ENCODE measurements at regions not wholly inside any gene's neighbourhood (a gene's known extent, or its start where the extent isn't known, plus 50 kb on each side); places are given as distances from the start of the nearest gene placed in this dataset.

- no peak overlapping the region for H3K4me3 ChIP-seq (ENCODE audit: severe bottlenecking)
- H3K27me3 ChIP-seq (ENCODE audit: insufficient read depth, poor library complexity, severe bottlenecking): peaks cover 59% of the 10 kb centered on the region
- no peak for TF ChIP-seq CTCF (IDR thresholded peaks at IDR 0.05; ENCODE audit: poor library complexity, severe bottlenecking)
- H3K9me3 ChIP-seq (ENCODE audit: severe bottlenecking): no peaks in the 10 kb centered on the region
- H3K4me1 ChIP-seq (ENCODE audit: insufficient read depth, poor library complexity, severe bottlenecking): no peaks in the 10 kb centered on the region
- DNase-seq (ENCODE audit: low spot score): no peak
- H3K36me3 ChIP-seq (ENCODE audit: low read depth): no peaks in the 10 kb centered on the region
- H3K27ac ChIP-seq (ENCODE audit: poor library complexity, severe bottlenecking): no peak overlapping the region
- ATAC-seq (ENCODE audit: low read depth): no peak
Measured at GRCh38 chr1:181312946-181313345, 170.4 kb upstream of the CACNA1E start.

GRCh38 chr1:181313466-181313865 lies 169.9 kb upstream of the CACNA1E start:
- no peak for ATAC-seq (ENCODE audit: low read depth)

GRCh38 chr1:181314010-181314409 lies 169.3 kb upstream of the CACNA1E start:
- Histone ChIP-seq H3K36me3 (ENCODE audit: low read depth) (no peaks in the 10 kb centered on the region), H3K27ac (ENCODE audit: poor library complexity, severe bottlenecking) (no peak overlapping the region), H3K4me3 (ENCODE audit: severe bottlenecking) (no peak overlapping the region), H3K27me3 (ENCODE audit: insufficient read depth, poor library complexity, severe bottlenecking) (peaks cover 69% of the 10 kb centered on the region), H3K4me1 (ENCODE audit: insufficient read depth, poor library complexity, severe bottlenecking) (no peaks in the 10 kb centered on the region), H3K9me3 (ENCODE audit: severe bottlenecking) (no peaks in the 10 kb centered on the region)
- ATAC-seq (ENCODE audit: low read depth) (0 out of 3 replicates have a peak, but pooled peaks have one; percentile 29), DNase-seq (ENCODE audit: low spot score) (no peak)
- no peak for TF ChIP-seq CTCF (IDR thresholded peaks at IDR 0.05; ENCODE audit: poor library complexity, severe bottlenecking)

More at GRCh38 chr1:181313466-181313865, 169.9 kb upstream of the CACNA1E start:
- H3K27ac ChIP-seq (ENCODE audit: poor library complexity, severe bottlenecking): no peak overlapping the region
- no peak for DNase-seq (ENCODE audit: low spot score)
- H3K27me3 ChIP-seq (ENCODE audit: insufficient read depth, poor library complexity, severe bottlenecking): peaks cover 64% of the 10 kb centered on the region
- no peaks in the 10 kb centered on the region for H3K36me3 ChIP-seq (ENCODE audit: low read depth)
- no peak for TF ChIP-seq CTCF (IDR thresholded peaks at IDR 0.05; ENCODE audit: poor library complexity, severe bottlenecking)
- no peaks in the 10 kb centered on the region for H3K9me3 ChIP-seq (ENCODE audit: severe bottlenecking)
- no peak overlapping the region for H3K4me3 ChIP-seq (ENCODE audit: severe bottlenecking)
- H3K4me1 ChIP-seq (ENCODE audit: insufficient read depth, poor library complexity, severe bottlenecking): no peaks in the 10 kb centered on the region

- no peak for ATAC-seq (ENCODE audit: low read depth)
- H3K9me3 ChIP-seq (ENCODE audit: severe bottlenecking): no peaks in the 10 kb centered on the region
- H3K4me1 ChIP-seq (ENCODE audit: insufficient read depth, poor library complexity, severe bottlenecking): no peaks in the 10 kb centered on the region
- no peaks in the 10 kb centered on the region for H3K36me3 ChIP-seq (ENCODE audit: low read depth)
- DNase-seq (ENCODE audit: low spot score): no peak
- peaks cover 79% of the 10 kb centered on the region for H3K27me3 ChIP-seq (ENCODE audit: insufficient read depth, poor library complexity, severe bottlenecking)
- H3K27ac ChIP-seq (ENCODE audit: poor library complexity, severe bottlenecking): no peak overlapping the region
- no peak overlapping the region for H3K4me3 ChIP-seq (ENCODE audit: severe bottlenecking)
- TF ChIP-seq CTCF (IDR thresholded peaks at IDR 0.05; ENCODE audit: poor library complexity, severe bottlenecking): no peak
Measured at GRCh38 chr1:181314959-181315358, 168.4 kb upstream of the CACNA1E start.

GRCh38 chr1:181317261-181317930 lies 165.9 kb upstream of the CACNA1E start:
- H3K27me3 ChIP-seq (ENCODE audit: insufficient read depth, poor library complexity, severe bottlenecking): peaks cover 83% of the 10 kb centered on the region
- ATAC-seq (ENCODE audit: low read depth): no peak
- H3K4me1 ChIP-seq (ENCODE audit: insufficient read depth, poor library complexity, severe bottlenecking): no peaks in the 10 kb centered on the region
- DNase-seq (ENCODE audit: low spot score): no peak
- no peaks in the 10 kb centered on the region for H3K36me3 ChIP-seq (ENCODE audit: low read depth)
- no peaks in the 10 kb centered on the region for H3K9me3 ChIP-seq (ENCODE audit: severe bottlenecking)
- no peak for TF ChIP-seq CTCF (IDR thresholded peaks at IDR 0.05; ENCODE audit: poor library complexity, severe bottlenecking)
- no peak overlapping the region for H3K4me3 ChIP-seq (ENCODE audit: severe bottlenecking)
- H3K27ac ChIP-seq (ENCODE audit: poor library complexity, severe bottlenecking): no peak overlapping the region
